ENCODE measurements at regions not wholly inside any gene's neighbourhood (a gene's known extent, or its start where the extent isn't known, plus 50 kb on each side); places are given as distances from the start of the nearest gene placed in this dataset.

GRCh38 chr13:84445776-84446175 lies 563.5 kb upstream of the SLITRK1 start:
- in situ Hi-C loops (cut with MboI) (no loop called here), intact Hi-C loops (cut with micrococcal nuclease; ENCODE audit: unreplicated experiment) (no loop called here)
- Histone ChIP-seq H3K27ac (ENCODE audit: control insufficient read depth, insufficient read depth) (no peak overlapping the region), H3K79me2 (ENCODE audit: control insufficient read depth, insufficient read depth, low read length) (no peaks in the 10 kb centered on the region), H3K9me3 (replicated peaks; ENCODE audit: control insufficient read depth, insufficient read depth, low read length) (no peaks in the 10 kb centered on the region), H3K36me3 (ENCODE audit: control insufficient read depth in 2 of 2, insufficient read depth in 2 of 2, low read length in 1 of 2) (no peaks in the 10 kb centered on the region), H4K20me1 (ENCODE audit: control insufficient read depth, insufficient read depth) (no peaks in the 10 kb centered on the region), H3K4me1 (ENCODE audit: control insufficient read depth, insufficient read depth, low read length) (no peaks in the 10 kb centered on the region), H3K9ac (ENCODE audit: control insufficient read depth, insufficient read depth, low read length) (no peak overlapping the region), H3K4me2 (ENCODE audit: control insufficient read depth, insufficient read depth) (no peak overlapping the region), H3K4me3 (no peak overlapping the region), H3K27me3 (replicated peaks in 1 of 2; ENCODE audit: control insufficient read depth in 2 of 2, insufficient read depth in 2 of 2, low read length in 1 of 2) (no peaks in the 10 kb centered on the region), H2AFZ (ENCODE audit: control insufficient read depth, low read depth, low read length) (no peak overlapping the region)
- FAIRE-seq (no peak), DNase-seq (ENCODE audit: low read depth, low spot score) (no peak), ATAC-seq (no peak)
- ChIA-PET CTCF (no interaction called here), RAD21 (ENCODE audit: unreplicated experiment) (no interaction called here), SMC1A (ENCODE audit: uncharacterized antibody, unreplicated experiment) (no interaction called here), POLR2A (no interaction called here)
- TF ChIP-seq MTA2 (IDR thresholded peaks at IDR 0.05; ENCODE audit: low read depth) (no peak), FOS (IDR thresholded peaks at IDR 0.05; ENCODE audit: borderline replicate concordance, extremely low read depth, insufficient read length) (no peak)
- no TSS peak for BruUV-seq (replicated peaks)
- 59% methylated on average over 5 of the region's 5 CpGs for WGBS (ENCODE audit: insufficient coverage, insufficient replicate concordance, low lambda C conversion rate, missing lambda C conversion rate)

GRCh38 chr13:84443463-84443862 lies 561.2 kb upstream of the SLITRK1 start:
- ChIA-PET CTCF (no interaction called here), POLR2A (no interaction called here), SMC1A (ENCODE audit: uncharacterized antibody, unreplicated experiment) (no interaction called here), RAD21 (ENCODE audit: unreplicated experiment) (no interaction called here)
- no TSS peak for BruUV-seq (replicated peaks)
- H4K20me1 ChIP-seq (ENCODE audit: control insufficient read depth, insufficient read depth), result no peaks in the 10 kb centered on the region
- H3K4me1 ChIP-seq (ENCODE audit: control insufficient read depth, insufficient read depth, low read length), result no peaks in the 10 kb centered on the region
- no peak overlapping the region for H3K27ac ChIP-seq (ENCODE audit: control insufficient read depth, insufficient read depth)
- H3K36me3 ChIP-seq (ENCODE audit: control insufficient read depth in 2 of 2, insufficient read depth in 2 of 2, low read length in 1 of 2), result no peaks in the 10 kb centered on the region
- no peaks in the 10 kb centered on the region for H3K27me3 ChIP-seq (replicated peaks in 1 of 2; ENCODE audit: control insufficient read depth in 2 of 2, insufficient read depth in 2 of 2, low read length in 1 of 2)
- no peak overlapping the region for H3K4me3 ChIP-seq
- no peaks in the 10 kb centered on the region for H3K79me2 ChIP-seq (ENCODE audit: control insufficient read depth, insufficient read depth, low read length)
- DNase-seq (ENCODE audit: low read depth, low spot score), result no peak
- TF ChIP-seq CHD4 (IDR thresholded peaks at IDR 0.05), result no peak
- intact Hi-C loops (cut with micrococcal nuclease; ENCODE audit: unreplicated experiment), result no loop called here
- H2AFZ ChIP-seq (ENCODE audit: control insufficient read depth, low read depth, low read length), result no peak overlapping the region
- H3K4me2 ChIP-seq (ENCODE audit: control insufficient read depth, insufficient read depth), result no peak overlapping the region
- FAIRE-seq, result no peak
- no peaks in the 10 kb centered on the region for H3K9me3 ChIP-seq (replicated peaks; ENCODE audit: control insufficient read depth, insufficient read depth, low read length)
- in situ Hi-C loops (cut with MboI), result no loop called here
- ATAC-seq, result no peak
- no peak overlapping the region for H3K9ac ChIP-seq (ENCODE audit: control insufficient read depth, insufficient read depth, low read length)
